D721Med (cell line): ENCODE measurements at regions not wholly inside any gene's neighbourhood (a gene's known extent, or its start where the extent isn't known, plus 50 kb on each side); places are given as distances from the start of the nearest gene placed in this dataset.

Experiments used
- DNase-seq: peaks from one replicate; pipeline ENCODE4 v3.0.0; 2011; ENCODE audit warnings: low spot score; ENCODE audit not compliant: insufficient read length
- FAIRE-seq: peaks from 2 replicates; lab custom pipeline; 2011; peaks lifted over from hg19 to GRCh38; lab: Jason Lieb, UNC
- CTCF ChIP-seq: IDR thresholded peaks from 2 replicates; pipeline ENCODE4 v1.5.1; 2012; ENCODE audit warnings: mild to moderate bottlenecking, control low read depth; ENCODE audit not compliant: insufficient read depth; ENCODE audit errors: missing control alignments

- FAIRE-seq = no peak
Observed at GRCh38 chr10:8481718-8482504, 427.4 kb downstream of the GATA3 start.

GRCh38 chr10:8485032-8485431 lies 430.5 kb downstream of the GATA3 start:
- no peak for TF ChIP-seq CTCF
- no peak for FAIRE-seq
- no peak for DNase-seq

More at GRCh38 chr10:8481718-8482504, 427.4 kb downstream of the GATA3 start:
- TF ChIP-seq CTCF = no peak
- DNase-seq = no peak

- FAIRE-seq (no peak), DNase-seq (no peak)
- no peak for TF ChIP-seq CTCF
Observed at GRCh38 chr10:8487346-8487745, 432.9 kb downstream of the GATA3 start.

GRCh38 chr10:8489232-8489631 lies 434.7 kb downstream of the GATA3 start:
- no peak for FAIRE-seq

GRCh38 chr10:8489823-8490222 lies 435.3 kb downstream of the GATA3 start:
- FAIRE-seq = no peak
- TF ChIP-seq CTCF = no peak
- no peak for DNase-seq

More at GRCh38 chr10:8489232-8489631, 434.7 kb downstream of the GATA3 start:
- DNase-seq = no peak
- no peak for TF ChIP-seq CTCF

GRCh38 chr10:8498290-8498689 lies 443.8 kb downstream of the GATA3 start:
- TF ChIP-seq CTCF = no peak
- DNase-seq = no peak
- FAIRE-seq = no peak

- no peak for FAIRE-seq
- TF ChIP-seq CTCF = no peak
- DNase-seq = no peak
Observed at GRCh38 chr10:8498881-8499280, 444.4 kb downstream of the GATA3 start.
